ENCODE measurements at regions not wholly inside any gene's neighbourhood (a gene's known extent, or its start where the extent isn't known, plus 50 kb on each side); places are given as distances from the start of the nearest gene placed in this dataset.

DNA sequence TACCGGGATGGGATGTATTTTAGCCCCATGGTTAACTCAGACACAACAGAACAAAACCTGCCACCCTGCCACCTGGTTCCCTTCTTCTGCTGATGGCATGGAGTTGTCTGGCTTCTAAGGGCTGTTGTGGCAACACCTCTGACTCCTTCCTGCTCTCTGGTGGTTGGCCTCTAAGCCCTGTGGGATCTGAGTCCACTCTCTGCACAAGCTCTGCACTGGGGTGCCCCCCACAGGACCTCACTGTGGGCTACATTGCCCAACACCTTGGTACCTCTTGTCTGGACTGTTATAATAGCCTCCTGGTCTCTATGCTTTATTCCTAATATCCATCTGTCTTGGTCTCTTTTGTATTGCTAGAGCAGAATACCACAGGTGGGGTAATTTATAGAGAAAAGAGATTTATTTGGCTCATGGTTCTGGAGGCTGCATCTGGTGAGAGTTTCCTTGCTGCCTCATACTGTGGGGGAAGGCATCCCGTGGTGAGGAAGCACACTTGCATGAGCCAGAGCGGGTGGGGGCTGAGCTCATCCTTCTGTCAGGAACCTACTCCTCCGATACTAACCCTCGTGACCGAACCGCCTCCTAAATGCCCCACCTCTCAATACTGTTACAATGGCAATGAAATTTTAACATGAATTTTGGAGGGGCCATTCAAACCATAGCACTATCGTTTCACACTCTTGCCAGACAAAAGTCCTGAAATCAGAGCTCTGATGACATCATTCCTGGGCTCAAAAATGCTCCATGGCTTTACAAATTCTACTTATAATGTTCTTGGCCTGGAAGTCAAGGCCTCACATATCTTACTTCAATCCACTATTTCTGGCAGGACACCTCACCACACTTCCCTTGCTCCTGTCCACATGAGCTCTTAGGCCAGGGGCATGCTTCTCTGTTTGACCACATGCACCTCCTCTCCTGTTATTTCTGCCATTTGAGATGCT lies 127.2 kb downstream of the PAX1 start (continued):
- TF ChIP-seq, protein P1, sequence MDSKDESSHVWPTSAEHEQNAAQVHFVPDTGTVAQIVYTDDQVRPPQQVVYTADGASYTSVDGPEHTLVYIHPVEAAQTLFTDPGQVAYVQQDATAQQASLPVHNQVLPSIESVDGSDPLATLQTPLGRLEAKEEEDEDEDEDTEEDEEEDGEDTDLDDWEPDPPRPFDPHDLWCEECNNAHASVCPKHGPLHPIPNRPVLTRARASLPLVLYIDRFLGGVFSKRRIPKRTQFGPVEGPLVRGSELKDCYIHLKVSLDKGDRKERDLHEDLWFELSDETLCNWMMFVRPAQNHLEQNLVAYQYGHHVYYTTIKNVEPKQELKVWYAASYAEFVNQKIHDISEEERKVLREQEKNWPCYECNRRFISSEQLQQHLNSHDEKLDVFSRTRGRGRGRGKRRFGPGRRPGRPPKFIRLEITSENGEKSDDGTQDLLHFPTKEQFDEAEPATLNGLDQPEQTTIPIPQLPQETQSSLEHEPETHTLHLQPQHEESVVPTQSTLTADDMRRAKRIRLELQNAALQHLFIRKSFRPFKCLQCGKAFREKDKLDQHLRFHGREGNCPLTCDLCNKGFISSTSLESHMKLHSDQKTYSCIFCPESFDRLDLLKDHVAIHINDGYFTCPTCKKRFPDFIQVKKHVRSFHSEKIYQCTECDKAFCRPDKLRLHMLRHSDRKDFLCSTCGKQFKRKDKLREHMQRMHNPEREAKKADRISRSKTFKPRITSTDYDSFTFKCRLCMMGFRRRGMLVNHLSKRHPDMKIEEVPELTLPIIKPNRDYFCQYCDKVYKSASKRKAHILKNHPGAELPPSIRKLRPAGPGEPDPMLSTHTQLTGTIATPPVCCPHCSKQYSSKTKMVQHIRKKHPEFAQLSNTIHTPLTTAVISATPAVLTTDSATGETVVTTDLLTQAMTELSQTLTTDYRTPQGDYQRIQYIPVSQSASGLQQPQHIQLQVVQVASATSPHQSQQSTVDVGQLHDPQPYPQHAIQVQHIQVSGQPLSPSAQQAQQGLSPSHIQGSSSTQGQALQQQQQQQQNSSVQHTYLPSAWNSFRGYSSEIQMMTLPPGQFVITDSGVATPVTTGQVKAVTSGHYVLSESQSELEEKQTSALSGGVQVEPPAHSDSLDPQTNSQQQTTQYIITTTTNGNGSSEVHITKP (IDR thresholded peaks at IDR 0.05; ENCODE audit: partially characterized antibody) = no peak
- TF ChIP-seq, protein P2, sequence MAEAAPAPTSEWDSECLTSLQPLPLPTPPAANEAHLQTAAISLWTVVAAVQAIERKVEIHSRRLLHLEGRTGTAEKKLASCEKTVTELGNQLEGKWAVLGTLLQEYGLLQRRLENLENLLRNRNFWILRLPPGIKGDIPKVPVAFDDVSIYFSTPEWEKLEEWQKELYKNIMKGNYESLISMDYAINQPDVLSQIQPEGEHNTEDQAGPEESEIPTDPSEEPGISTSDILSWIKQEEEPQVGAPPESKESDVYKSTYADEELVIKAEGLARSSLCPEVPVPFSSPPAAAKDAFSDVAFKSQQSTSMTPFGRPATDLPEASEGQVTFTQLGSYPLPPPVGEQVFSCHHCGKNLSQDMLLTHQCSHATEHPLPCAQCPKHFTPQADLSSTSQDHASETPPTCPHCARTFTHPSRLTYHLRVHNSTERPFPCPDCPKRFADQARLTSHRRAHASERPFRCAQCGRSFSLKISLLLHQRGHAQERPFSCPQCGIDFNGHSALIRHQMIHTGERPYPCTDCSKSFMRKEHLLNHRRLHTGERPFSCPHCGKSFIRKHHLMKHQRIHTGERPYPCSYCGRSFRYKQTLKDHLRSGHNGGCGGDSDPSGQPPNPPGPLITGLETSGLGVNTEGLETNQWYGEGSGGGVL (CRISPR knock-in tag; IDR thresholded peaks at IDR 0.05) = no peak
- no peak for TF ChIP-seq ZNF347 (CRISPR knock-in tag; IDR thresholded peaks at IDR 0.05; ENCODE audit: low read depth)
- TF ChIP-seq XRCC4 (IDR thresholded peaks at IDR 0.05; ENCODE audit: extremely low read depth, insufficient read depth, insufficient read length) = no peak
- TF ChIP-seq HNRNPL (IDR thresholded peaks at IDR 0.05; ENCODE audit: low read depth, low read length) = no peak
- no peak for TF ChIP-seq CBX3 (IDR thresholded peaks at IDR 0.05; ENCODE audit: borderline replicate concordance in 1 of 2, low read length in 2 of 2)
- no peak for TF ChIP-seq HDAC2 (IDR thresholded peaks at IDR 0.05)
- no peak for TF ChIP-seq ARNT (IDR thresholded peaks at IDR 0.05)

Measured in K562 (cell line).